Ecto neural progenitor cell (in vitro differentiated cells): ENCODE measurements at regions not wholly inside any gene's neighbourhood (a gene's known extent, or its start where the extent isn't known, plus 50 kb on each side); places are given as distances from the start of the nearest gene placed in this dataset.

ENCODE experiments used
- DNase-seq: peaks from one replicate; pipeline ENCODE4 v3.0.0-alpha.2; 2018; ENCODE audit warnings: low spot score

- DNase-seq: no peak
These were observed 707.2 kb upstream of the LRFN5 start for GRCh38 chr14:40899435-40899834.

GRCh38 chr14:40894846-40895245, 711.8 kb upstream of the LRFN5 start:
- DNase-seq: no peak

- DNase-seq: no peak
These were observed 717.5 kb upstream of the LRFN5 start for GRCh38 chr14:40889126-40889525.

- DNase-seq: no peak
These were observed 718.8 kb upstream of the LRFN5 start for GRCh38 chr14:40887912-40888311.

- no peak for DNase-seq
These were observed 736.4 kb upstream of the LRFN5 start for GRCh38 chr14:40870252-40870651.

GRCh38 chr14:40859055-40859454, 747.6 kb upstream of the LRFN5 start:
- no peak for DNase-seq

- no peak for DNase-seq
These were observed 751.3 kb upstream of the LRFN5 start for GRCh38 chr14:40855343-40855742.

GRCh38 chr14:40850191-40850590, 756.5 kb upstream of the LRFN5 start:
- no peak for DNase-seq

GRCh38 chr14:40847480-40847879, 759.2 kb upstream of the LRFN5 start:
- DNase-seq: no peak

- DNase-seq: no peak
These were observed 763.9 kb upstream of the LRFN5 start for GRCh38 chr14:40842816-40843215.

- DNase-seq: no peak
These were observed 764.8 kb upstream of the LRFN5 start for GRCh38 chr14:40841886-40842285.

- no peak for DNase-seq
These were observed 768.1 kb upstream of the LRFN5 start for GRCh38 chr14:40838601-40839000.

GRCh38 chr14:40806471-40806870, 800.2 kb upstream of the LRFN5 start:
- DNase-seq: no peak

- DNase-seq: no peak
These were observed 810.5 kb upstream of the LRFN5 start for GRCh38 chr14:40796168-40796567.

- no peak for DNase-seq
These were observed 821.8 kb upstream of the LRFN5 start for GRCh38 chr14:40784860-40785259.

- DNase-seq: no peak
These were observed 844.0 kb upstream of the LRFN5 start for GRCh38 chr14:40762685-40763084.

GRCh38 chr14:40762177-40762576, 844.5 kb upstream of the LRFN5 start:
- no peak for DNase-seq

- no peak for DNase-seq
These were observed 846.0 kb upstream of the LRFN5 start for GRCh38 chr14:40760704-40761103.

GRCh38 chr14:40758076-40758475, 848.6 kb upstream of the LRFN5 start:
- DNase-seq: no peak

- DNase-seq: no peak
These were observed 849.2 kb upstream of the LRFN5 start for GRCh38 chr14:40757376-40757950.

- no peak for DNase-seq
These were observed 873.5 kb upstream of the LRFN5 start for GRCh38 chr14:40733206-40733605.

- no peak for DNase-seq
These were observed 879.6 kb upstream of the LRFN5 start for GRCh38 chr14:40727107-40727506.

- no peak for DNase-seq
These were observed 893.3 kb upstream of the LRFN5 start for GRCh38 chr14:40713387-40713786.

GRCh38 chr14:40697231-40697630, 909.4 kb upstream of the LRFN5 start:
- no peak for DNase-seq

GRCh38 chr14:40694023-40694422, 912.7 kb upstream of the LRFN5 start:
- no peak for DNase-seq
